Activated gamma-delta T cell treated with anti-CD3 and anti-CD28 coated beads, Interleukin-2, amount 50 U/mL, for 16 hours (primary cell): ENCODE measurements at regions not wholly inside any gene's neighbourhood (a gene's known extent, or its start where the extent isn't known, plus 50 kb on each side); places are given as distances from the start of the nearest gene placed in this dataset.

Experiments used
- DNase-seq: peaks from one replicate; pipeline ENCODE4 v3.0.0-alpha.2; 2020; ENCODE audit warnings: low read depth

- DNase-seq = no peak
These were observed 560.5 kb downstream of the BCL11B start for GRCh38 chr14:98711453-98711852.

DNA sequence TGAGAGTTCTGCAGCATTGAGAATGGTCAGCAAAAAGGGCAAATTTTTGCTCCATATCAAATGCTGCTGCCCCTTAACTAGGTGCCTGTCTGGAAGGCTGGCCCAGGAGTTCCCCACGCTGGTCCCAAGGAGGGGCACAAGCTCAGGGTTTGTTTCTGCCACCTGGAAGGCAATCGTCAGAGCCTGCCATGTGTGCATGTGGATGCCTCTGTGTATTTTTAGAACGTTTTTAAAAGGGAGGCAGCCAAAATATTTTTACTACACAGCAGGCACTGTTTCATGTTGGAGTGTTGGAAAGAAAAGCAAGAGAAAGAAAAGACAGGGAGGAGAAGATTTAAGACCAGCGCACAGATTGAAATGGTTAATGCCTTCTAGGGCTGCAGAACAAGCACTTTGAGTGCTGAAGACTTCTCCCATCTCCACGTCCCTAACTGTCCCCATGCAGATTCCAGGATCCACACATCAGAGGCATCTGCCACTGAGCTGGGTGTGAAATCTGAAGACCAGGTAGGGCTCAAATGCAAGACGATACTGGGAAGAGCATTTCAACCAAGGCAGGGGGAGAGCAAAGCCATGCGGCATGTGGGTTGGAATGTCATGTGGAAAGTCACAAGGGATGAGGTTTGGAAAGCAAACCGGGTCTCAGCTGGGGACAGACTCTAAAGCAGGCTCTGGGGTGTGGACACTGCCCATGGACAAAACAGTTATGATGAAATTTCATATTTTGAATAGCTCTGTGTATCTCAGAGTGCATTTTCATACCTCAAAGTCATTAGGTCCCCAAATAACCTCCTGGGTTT, 557.2 kb downstream of the BCL11B start:
- DNase-seq = no peak

DNA sequence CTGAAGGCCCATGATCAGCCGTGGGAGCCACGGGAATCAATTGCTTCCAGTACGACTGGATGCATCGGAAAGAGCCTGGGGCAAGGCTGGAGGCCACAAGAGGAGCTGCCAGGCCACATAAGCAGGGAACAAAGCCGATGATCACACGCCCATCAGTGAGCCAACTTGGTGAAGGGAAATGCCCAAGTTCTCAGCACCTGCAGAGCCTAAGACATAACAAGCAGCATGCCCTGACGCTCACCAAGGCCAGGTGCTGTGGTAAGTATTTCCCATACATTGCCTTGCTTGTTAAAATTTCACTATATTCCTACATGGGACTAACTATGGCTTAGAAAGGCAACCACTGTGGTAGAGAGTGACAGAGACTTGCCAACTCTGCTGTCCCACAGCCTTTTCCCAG, 555.9 kb downstream of the BCL11B start:
- DNase-seq = no peak

DNA sequence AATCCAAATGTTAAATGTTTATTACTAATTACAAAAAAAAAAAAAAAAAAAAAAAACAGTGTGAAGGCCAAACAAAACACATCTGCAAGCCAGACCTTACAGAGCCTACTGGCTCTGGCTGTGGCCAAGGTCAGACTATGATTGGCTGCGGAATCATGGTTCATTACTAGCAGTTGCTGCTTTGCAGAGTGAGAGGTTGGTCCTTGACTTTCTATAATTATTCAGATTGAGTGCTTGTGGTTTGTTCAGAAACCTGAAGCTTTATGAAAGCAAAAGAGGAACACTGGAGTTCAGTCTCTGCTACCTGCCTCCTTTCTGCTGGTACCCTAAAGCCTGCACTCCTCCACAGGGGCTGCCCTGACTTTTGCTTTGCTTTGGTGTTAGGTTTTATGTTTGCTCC, 550.9 kb downstream of the BCL11B start:
- no peak for DNase-seq

- DNase-seq = no peak
These were observed 547.3 kb downstream of the BCL11B start for GRCh38 chr14:98724734-98725133.

- DNase-seq = no peak
These were observed 546.8 kb downstream of the BCL11B start for GRCh38 chr14:98725191-98725590.

GRCh38 chr14:98725676-98726075, 546.3 kb downstream of the BCL11B start:
- DNase-seq = no peak

DNA sequence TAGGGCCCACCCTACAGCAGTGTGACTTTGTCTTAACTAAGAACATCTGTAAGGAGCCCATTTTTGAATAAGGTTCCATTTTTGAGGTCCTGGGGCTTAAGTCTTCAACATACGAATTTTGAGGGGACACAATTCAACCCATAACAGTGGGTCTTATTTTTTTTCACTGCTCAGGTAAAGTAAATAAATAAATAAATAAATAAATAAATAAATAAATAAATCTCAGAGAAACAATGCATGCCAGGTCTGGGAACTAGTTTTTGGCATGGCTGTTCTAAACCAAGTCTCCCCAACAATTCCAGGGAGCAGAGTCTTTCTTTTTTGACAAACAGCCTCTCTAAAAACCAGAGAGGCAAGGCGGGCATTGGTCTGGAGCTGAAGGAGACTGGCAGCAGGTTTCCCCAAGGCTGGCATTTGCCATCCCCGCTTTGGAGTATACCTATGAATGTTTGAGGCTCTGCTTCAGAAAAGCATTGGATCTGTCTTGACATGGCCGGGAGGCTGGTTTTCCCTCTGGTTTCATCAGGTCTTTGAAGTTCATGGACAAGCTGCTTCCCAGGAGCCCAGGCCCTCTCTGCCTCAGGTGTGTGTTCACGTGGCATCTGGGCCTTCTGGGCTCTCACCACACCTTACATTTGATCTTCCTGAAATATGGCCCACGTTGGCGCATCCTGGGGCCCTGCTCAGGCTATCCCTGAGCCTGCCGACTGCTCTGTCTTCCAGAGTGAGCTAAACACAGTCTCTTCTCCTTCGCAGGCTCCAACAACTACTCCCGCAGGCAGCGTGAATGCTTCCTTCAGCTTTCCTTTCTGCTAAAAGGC, 545.2 kb downstream of the BCL11B start:
- no peak for DNase-seq

GRCh38 chr14:98728024-98728423, 544.0 kb downstream of the BCL11B start:
- DNase-seq = no peak

DNA sequence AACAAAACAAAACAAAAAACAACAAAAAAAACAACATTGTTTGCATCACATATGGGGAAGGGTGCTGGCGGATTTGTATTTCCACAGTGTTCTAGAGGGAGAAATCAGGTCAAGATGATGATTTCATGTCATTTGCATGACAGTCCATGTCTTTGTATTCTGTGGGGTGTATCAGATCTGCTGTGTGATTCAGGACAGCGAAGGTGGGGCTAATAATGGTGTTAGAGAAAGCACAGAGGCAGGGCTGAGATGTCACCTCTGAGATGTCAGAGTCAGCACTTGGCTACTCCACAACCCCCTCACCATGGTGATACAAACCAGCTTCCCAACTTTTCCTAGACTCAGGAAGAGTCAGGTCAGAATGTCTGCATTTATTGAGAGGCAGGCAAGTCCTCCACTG, 543.2 kb downstream of the BCL11B start:
- DNase-seq = no peak

- DNase-seq = no peak
These were observed 540.7 kb downstream of the BCL11B start for GRCh38 chr14:98731286-98731685.

DNA sequence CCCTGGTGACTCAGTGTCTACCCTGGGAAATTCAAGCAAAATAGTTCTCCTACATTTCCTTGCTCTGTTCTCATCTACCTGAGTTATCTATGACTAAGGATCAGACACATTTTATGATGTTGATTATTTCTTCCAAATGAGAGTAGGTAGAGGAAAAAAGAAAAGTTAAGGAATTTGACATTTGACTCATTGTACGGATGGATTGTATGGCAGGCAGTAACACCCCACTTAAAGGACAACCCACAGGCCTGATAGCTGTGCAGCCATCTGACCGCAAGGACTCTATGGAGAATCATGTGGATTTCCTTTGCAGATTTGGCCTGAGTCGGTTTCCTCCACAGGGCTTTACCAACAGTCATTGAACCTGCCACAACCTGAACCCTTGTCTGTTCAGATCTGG, 540.3 kb downstream of the BCL11B start:
- DNase-seq = no peak

DNA sequence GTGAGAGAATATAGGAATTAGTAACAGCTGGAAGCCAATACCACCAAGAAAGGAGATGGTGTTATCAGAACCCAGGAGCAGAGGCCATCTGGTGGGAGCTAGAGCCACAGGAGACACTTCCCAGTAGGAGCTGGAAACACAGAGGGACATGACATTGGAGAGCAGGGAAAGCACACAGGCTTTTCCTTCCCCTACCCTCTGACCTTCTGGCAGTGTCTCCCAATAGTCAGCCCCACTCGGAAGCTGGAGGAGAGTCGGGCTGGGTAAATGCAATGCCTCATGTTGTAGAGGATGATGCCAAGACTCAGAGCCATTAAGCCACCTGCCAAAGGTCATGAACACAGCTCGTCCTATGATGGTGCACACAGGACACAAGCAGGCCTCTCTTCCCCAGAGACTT, 538.5 kb downstream of the BCL11B start:
- DNase-seq = no peak

DNA sequence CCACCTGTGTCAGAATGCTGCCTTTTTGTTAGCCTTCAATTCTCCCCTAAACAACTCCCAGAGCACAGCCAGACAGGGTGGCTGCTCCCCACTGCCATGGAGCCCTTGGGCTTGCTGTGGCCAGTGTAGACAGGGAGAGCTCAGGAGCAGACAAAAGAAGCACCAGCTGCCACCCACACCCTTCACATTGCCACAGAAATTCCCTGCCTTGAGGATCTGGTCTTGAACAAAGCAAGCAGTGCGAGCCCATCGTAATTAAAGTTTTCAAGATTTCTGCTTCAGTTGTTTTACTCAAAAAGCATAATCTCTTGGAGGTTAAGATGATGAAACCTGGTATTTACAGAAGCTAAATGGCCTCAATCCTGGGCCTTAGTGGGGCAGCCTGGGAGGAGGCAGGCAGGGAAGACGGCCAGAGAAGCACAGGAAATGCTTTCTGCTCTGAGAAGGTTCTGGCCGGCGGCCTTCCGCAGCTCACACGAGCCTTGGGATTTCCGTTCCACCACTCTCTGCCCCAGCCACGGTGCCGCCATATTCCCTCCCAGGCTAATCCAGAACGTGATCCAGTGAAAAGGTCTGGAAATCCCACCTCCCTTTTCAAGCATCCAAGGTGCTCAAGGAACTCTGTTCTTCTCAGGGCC, 535.2 kb downstream of the BCL11B start:
- no peak for DNase-seq

GRCh38 chr14:98741523-98741922, 530.5 kb downstream of the BCL11B start:
- DNase-seq = no peak

- DNase-seq = no peak
These were observed 530.0 kb downstream of the BCL11B start for GRCh38 chr14:98742001-98742400.

DNA sequence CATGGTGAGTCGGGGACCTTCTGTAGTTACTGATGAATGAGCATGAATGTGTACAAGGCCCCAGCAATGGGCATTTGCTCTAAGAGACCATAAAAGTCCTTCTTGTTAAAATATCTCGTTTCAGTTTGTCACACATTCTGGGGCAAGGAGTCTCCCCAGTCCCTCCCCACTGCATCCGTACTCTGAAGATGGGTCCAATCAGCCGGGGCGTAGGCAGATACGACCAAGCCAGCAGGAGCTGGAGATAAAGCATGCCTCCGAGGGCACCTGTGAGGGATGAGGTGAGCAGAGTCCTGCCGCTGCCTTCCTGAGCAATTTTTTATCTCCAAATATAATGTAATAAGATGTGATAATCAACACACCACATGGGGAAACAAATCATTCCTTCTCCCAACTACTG, 528.5 kb downstream of the BCL11B start:
- DNase-seq = no peak

- no peak for DNase-seq
These were observed 523.0 kb downstream of the BCL11B start for GRCh38 chr14:98748966-98749365.

DNA sequence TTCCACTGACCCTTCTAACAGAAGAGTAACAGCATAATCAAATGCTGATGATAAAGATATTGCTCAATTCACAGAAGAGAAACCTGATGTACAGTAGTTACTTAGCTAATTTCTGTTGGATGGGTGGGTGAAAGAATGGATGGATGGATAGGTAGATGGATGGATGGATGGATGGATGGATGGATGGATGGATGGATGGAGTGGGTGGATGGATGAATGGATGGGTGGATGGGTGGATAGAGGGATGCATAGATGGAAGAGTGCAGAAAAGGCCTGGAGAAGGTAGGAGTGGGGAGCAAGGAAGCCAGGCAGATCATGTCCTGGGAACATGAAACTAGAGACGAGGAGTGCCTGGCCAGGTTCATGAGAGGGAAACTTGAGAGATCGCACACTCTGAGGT, 520.9 kb downstream of the BCL11B start:
- no peak for DNase-seq

- DNase-seq = no peak
These were observed 519.3 kb downstream of the BCL11B start for GRCh38 chr14:98752660-98753059.

DNA sequence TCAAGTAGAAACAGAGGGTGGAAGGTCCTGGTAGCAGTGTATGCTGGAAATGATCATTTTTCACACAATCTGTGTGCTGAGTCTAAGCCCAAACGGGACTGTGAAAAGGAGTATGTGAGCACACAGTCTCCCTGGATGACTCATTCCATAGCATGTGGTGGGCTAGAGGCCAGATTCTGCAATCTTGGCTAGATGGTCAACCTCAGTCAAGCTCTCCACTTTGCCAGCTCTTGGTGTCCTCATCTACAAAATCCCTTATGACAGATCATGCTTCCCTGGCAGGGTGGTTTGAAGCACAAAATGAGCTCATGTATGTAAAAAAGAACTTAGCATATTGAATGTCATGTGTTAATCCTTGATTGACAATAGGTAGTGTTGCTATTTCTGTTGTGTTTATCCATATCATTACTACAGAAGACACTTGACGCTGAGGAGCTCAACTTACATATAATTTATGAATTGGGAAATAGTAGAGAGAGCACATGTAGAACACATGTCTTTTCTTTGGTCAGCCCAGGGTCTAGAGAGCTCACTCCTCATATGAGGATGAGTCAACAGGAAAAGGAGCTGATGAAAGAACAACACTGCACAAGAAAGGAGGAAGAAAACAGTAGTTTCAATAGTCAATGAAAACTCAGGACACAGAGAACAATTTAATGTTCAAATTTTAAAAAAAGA, 517.5 kb downstream of the BCL11B start:
- no peak for DNase-seq

DNA sequence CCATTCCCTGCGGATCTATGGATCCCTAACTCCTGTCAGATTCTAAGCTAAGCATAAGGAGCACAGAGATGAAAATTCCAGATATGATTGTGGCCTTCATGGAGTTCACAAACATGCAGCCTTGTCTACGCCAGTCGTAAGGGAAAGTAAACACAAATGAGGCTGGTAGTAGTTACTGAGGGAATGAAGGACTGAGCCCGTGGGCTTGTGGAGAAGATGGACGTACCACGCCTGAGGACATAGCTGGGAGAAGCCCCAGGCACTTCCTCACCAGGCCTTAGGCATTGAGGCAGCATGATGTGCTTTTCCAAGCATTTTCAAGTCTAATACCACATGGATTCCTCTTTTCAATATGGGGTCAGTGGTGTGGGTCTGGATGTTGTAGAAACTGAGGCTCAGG, 515.2 kb downstream of the BCL11B start:
- DNase-seq = no peak
